GM23248 (cell line): ENCODE measurements at regions not wholly inside any gene's neighbourhood (a gene's known extent, or its start where the extent isn't known, plus 50 kb on each side); places are given as distances from the start of the nearest gene placed in this dataset.
A peak's percentile ranks its signal among the peaks of the same experiment; 100 is the strongest.

Source experiments
- DNase-seq: peaks from one replicate; pipeline ENCODE4 v3.0.0-alpha.2; 2015
- H2AFZ ChIP-seq: fragments of 200-600 bp; sonication (generic); 2 replicates; pipeline ENCODE4 v1.6.1; 2016; ENCODE audit warnings: antibody characterized with exemption
- H3F3A ChIP-seq: fragments of 200-600 bp; sonication (generic); 2 replicates; pipeline ENCODE4 v1.6.1; 2016; ENCODE audit warnings: mild to moderate bottlenecking, antibody characterized with exemption, mixed run types; ENCODE audit not compliant: insufficient read depth
- H3K27ac ChIP-seq: fragments of 200-600 bp; sonication (generic); 2 replicates; pipeline ENCODE4 v1.5.1; 2016; ENCODE audit warnings: mild to moderate bottlenecking
- H3K27me3 ChIP-seq: fragments of 200-600 bp; sonication (generic); replicated peaks from 2 replicates; pipeline ENCODE4 v1.6.1; 2016; ENCODE audit warnings: mild to moderate bottlenecking; ENCODE audit not compliant: insufficient read depth
- H3K36me3 ChIP-seq: fragments of 200-600 bp; sonication (generic); 2 replicates; pipeline ENCODE4 v1.6.1; 2016; ENCODE audit warnings: low read depth, mild to moderate bottlenecking
- H3K4me1 ChIP-seq: fragments of 200-600 bp; sonication (generic); 2 replicates; pipeline ENCODE4 v1.6.1; 2016; ENCODE audit warnings: mild to moderate bottlenecking; ENCODE audit not compliant: insufficient read depth
- H3K4me2 ChIP-seq: fragments of 200-600 bp; sonication (generic); one replicate; pipeline ENCODE4 v1.6.1; 2016; ENCODE audit warnings: mild to moderate bottlenecking; ENCODE audit not compliant: unreplicated experiment
- H3K4me3 ChIP-seq: fragments of 200-600 bp; sonication (generic); 2 replicates; pipeline ENCODE4 v1.5.1; 2016; ENCODE audit warnings: mild to moderate bottlenecking
- H3K79me2 ChIP-seq: fragments of 200-600 bp; sonication (generic); 2 replicates; pipeline ENCODE4 v1.6.1; 2016; ENCODE audit warnings: mild to moderate bottlenecking; ENCODE audit not compliant: insufficient read depth
- H3K9ac ChIP-seq: fragments of 200-600 bp; sonication (generic); 2 replicates; pipeline ENCODE4 v1.6.1; 2016; ENCODE audit warnings: mild to moderate bottlenecking
- H3K9me2 ChIP-seq: fragments of 200-600 bp; sonication (generic); 2 replicates; pipeline ENCODE4 v1.6.1; 2016; ENCODE audit warnings: mixed run types, mild to moderate bottlenecking, moderate library complexity; ENCODE audit not compliant: insufficient read depth
- H3K9me3 ChIP-seq: fragments of 200-600 bp; sonication (generic); one replicate; pipeline ENCODE4 v1.6.1; 2017; ENCODE audit warnings: low read depth
- H4K20me1 ChIP-seq: fragments of 200-600 bp; sonication (generic); 2 replicates; pipeline ENCODE4 v1.6.0; 2016; ENCODE audit not compliant: insufficient read depth
- EZH2 ChIP-seq: fragments of 200-600 bp; sonication (generic); IDR thresholded peaks from 2 replicates; pipeline ENCODE4 v1.6.1; 2018; ENCODE audit warnings: antibody characterized with exemption, mild to moderate bottlenecking; ENCODE audit not compliant: insufficient read depth, poor library complexity, severe bottlenecking
- EZH2phosphoT487 ChIP-seq: fragments of 200-600 bp; sonication (generic); IDR thresholded peaks from 2 replicates; pipeline ENCODE4 v1.6.1; 2018; ENCODE audit warnings: antibody characterized with exemption, moderate library complexity, mild to moderate bottlenecking, low read depth; ENCODE audit not compliant: insufficient read depth
- WGBS, 2 experiments: methylation state at CpG; one replicate each; pipeline ENCODE4 v1.1.6; 2015 to 2017; ENCODE audit warnings: low lambda C conversion rate in 2 of 2, low coverage in 1 of 2; ENCODE audit errors: missing lambda C conversion rate in 2 of 2; 5-methylcytosine and 5-hydroxymethylcytosine counted together
- in situ Hi-C: fragments of 300-500 bp; cut with MboI; formaldehyde crosslinking; loops from 2 replicates; pipeline ENCODE4 v1.15.0; 2020

- no peaks in the 10 kb centered on the region for H3K9me2 ChIP-seq
- DNase-seq: no peak
- H3K4me2 ChIP-seq: no peak overlapping the region
- H2AFZ ChIP-seq: no peak overlapping the region
- H3K9ac ChIP-seq: no peak overlapping the region
- no peaks in the 10 kb centered on the region for H3K27me3 ChIP-seq
- H3K36me3 ChIP-seq: no peaks in the 10 kb centered on the region
- WGBS, 2 experiments: 36% methylated on average over 2 of the region's 2 CpGs
- in situ Hi-C loops: no loop called here
- no peak for TF ChIP-seq EZH2
- TF ChIP-seq EZH2phosphoT487: no peak
- H3K4me3 ChIP-seq: no peak overlapping the region
- no peaks in the 10 kb centered on the region for H3K9me3 ChIP-seq
- no peaks in the 10 kb centered on the region for H3K79me2 ChIP-seq
- no peaks in the 10 kb centered on the region for H4K20me1 ChIP-seq
- H3K4me1 ChIP-seq: no peaks in the 10 kb centered on the region
- no peak overlapping the region for H3K27ac ChIP-seq
- H3F3A ChIP-seq: no peaks in the 10 kb centered on the region
Measured at GRCh38 chr19:28045621-28046020, 1167.3 kb downstream of the UQCRFS1 start.

GRCh38 chr19:28044477-28044876, 1168.5 kb downstream of the UQCRFS1 start:
- Histone ChIP-seq H3K4me3 (no peak overlapping the region), H2AFZ (no peak overlapping the region), H3K9me2 (no peaks in the 10 kb centered on the region), H3K27me3 (no peaks in the 10 kb centered on the region), H3K27ac (no peak overlapping the region), H3K4me2 (no peak overlapping the region), H3K9ac (no peak overlapping the region), H3K36me3 (no peaks in the 10 kb centered on the region), H3K9me3 (no peaks in the 10 kb centered on the region), H3K79me2 (no peaks in the 10 kb centered on the region), H3K4me1 (no peaks in the 10 kb centered on the region), H4K20me1 (no peaks in the 10 kb centered on the region), H3F3A (no peaks in the 10 kb centered on the region)
- no peak for TF ChIP-seq EZH2phosphoT487
- TF ChIP-seq EZH2: no peak
- in situ Hi-C loops: no loop called here
- DNase-seq: no peak
- 13 to 27% methylated on average over 4 of the region's 4 CpGs for WGBS, 2 experiments

- H4K20me1 ChIP-seq: no peaks in the 10 kb centered on the region
- no peaks in the 10 kb centered on the region for H3K9me2 ChIP-seq
- H3K79me2 ChIP-seq: no peaks in the 10 kb centered on the region
- no peaks in the 10 kb centered on the region for H3K9me3 ChIP-seq
- no peak overlapping the region for H3K27ac ChIP-seq
- no peaks in the 10 kb centered on the region for H3K36me3 ChIP-seq
- H3K4me1 ChIP-seq: no peaks in the 10 kb centered on the region
- no peak for DNase-seq
- H2AFZ ChIP-seq: no peak overlapping the region
- in situ Hi-C loops: no loop called here
- no peak for TF ChIP-seq EZH2phosphoT487
- TF ChIP-seq EZH2: no peak
- no peak overlapping the region for H3K4me2 ChIP-seq
- no peak overlapping the region for H3K9ac ChIP-seq
- no peaks in the 10 kb centered on the region for H3F3A ChIP-seq
- 4 to 5% methylated on average over 4 of the region's 4 CpGs for WGBS, 2 experiments
- no peaks in the 10 kb centered on the region for H3K27me3 ChIP-seq
- H3K4me3 ChIP-seq: no peak overlapping the region
Measured at GRCh38 chr19:28042516-28042915, 1170.4 kb downstream of the UQCRFS1 start.

GRCh38 chr19:28039677-28040381, 1173.1 kb downstream of the UQCRFS1 start:
- no peak for TF ChIP-seq EZH2
- TF ChIP-seq EZH2phosphoT487: no peak
- Histone ChIP-seq H3K4me1 (no peaks in the 10 kb centered on the region), H3K9me3 (no peaks in the 10 kb centered on the region), H3K36me3 (no peaks in the 10 kb centered on the region), H3F3A (no peaks in the 10 kb centered on the region), H3K9me2 (no peaks in the 10 kb centered on the region), H4K20me1 (no peaks in the 10 kb centered on the region), H3K4me3 (no peak overlapping the region), H3K9ac (no peak overlapping the region), H3K27me3 (no peaks in the 10 kb centered on the region), H3K4me2 (no peak overlapping the region), H3K79me2 (no peaks in the 10 kb centered on the region), H3K27ac (no peak overlapping the region), H2AFZ (no peak overlapping the region)
- DNase-seq: peak; percentile 3
- WGBS, 2 experiments: 16 to 28% methylated on average over 4 of the region's 4 CpGs
- in situ Hi-C loops: no loop called here
